Common myeloid progenitor, CD34-positive (primary cell): ENCODE measurements at regions not wholly inside any gene's neighbourhood (a gene's known extent, or its start where the extent isn't known, plus 50 kb on each side); places are given as distances from the start of the nearest gene placed in this dataset.

Experiments
- CTCF ChIA-PET: fragments of 350-600 bp; sonication (Branson Sonifier 250); formaldehyde crosslinking; loops from one replicate; lab custom pipeline; 2021; ENCODE audit warnings: antibody characterized with exemption; lab: Charles Lee
- POLR2A ChIA-PET: fragments of 350-600 bp; sonication (Branson Sonifier 250); formaldehyde crosslinking; loops from one replicate; lab custom pipeline; 2021; ENCODE audit warnings: antibody characterized with exemption; lab: Charles Lee
- DNase-seq, 3 donors: peaks; one replicate each; pipeline versions ENCODE4 v3.0.0 to v3.0.0-alpha.2; 2013
- H3K27ac ChIP-seq, 2 experiments: 1 replicate in 1 of 2; 2 replicates in 1 of 2; pipeline ENCODE4 v1.7.0; 2013; ENCODE audit warnings: inconsistent platforms in 2 of 2, low read length in 2 of 2, mild to moderate bottlenecking in 2 of 2, low read depth in 1 of 2, moderate library complexity in 1 of 2; ENCODE audit not compliant: severe bottlenecking in 2 of 2, insufficient read depth in 1 of 2, poor library complexity in 1 of 2
- H3K27me3 ChIP-seq, 5 experiments: replicated peaks in 2 of 5; 1 replicate in 3 of 5; 2 replicates in 2 of 5; pipeline versions ENCODE4 v1.6.1 to v1.7.0; 2013; ENCODE audit warnings: low read length in 4 of 5, mild to moderate bottlenecking in 2 of 5, moderate library complexity in 2 of 5, inconsistent platforms in 1 of 5; ENCODE audit not compliant: insufficient read depth in 5 of 5, control insufficient read depth in 4 of 5
- H3K36me3 ChIP-seq, 4 experiments: 1 replicate in 2 of 4; 2 replicates in 2 of 4; pipeline versions ENCODE4 v1.6.1 to v1.7.0; 2013; ENCODE audit warnings: low read length in 3 of 4, control low read depth in 1 of 4, mild to moderate bottlenecking in 1 of 4; ENCODE audit not compliant: control insufficient read depth in 4 of 4, insufficient read depth in 4 of 4
- H3K4me1 ChIP-seq, 4 experiments: 1 replicate in 3 of 4; 2 replicates in 1 of 4; pipeline versions ENCODE4 v1.6.1 to v1.7.1; 2013; ENCODE audit warnings: low read length in 3 of 4, mild to moderate bottlenecking in 3 of 4, control low read depth in 1 of 4, inconsistent platforms in 1 of 4, moderate library complexity in 1 of 4; ENCODE audit not compliant: control insufficient read depth in 4 of 4, insufficient read depth in 4 of 4; ENCODE audit errors: control extremely low read depth in 1 of 4
- H3K4me3 ChIP-seq, 7 experiments: 1 replicate in 4 of 7; 2 replicates in 3 of 7; pipeline versions ENCODE4 v1.5.1 to v1.7.0; 2013; ENCODE audit warnings: mild to moderate bottlenecking in 7 of 7, low read length in 6 of 7, moderate library complexity in 6 of 7, inconsistent platforms in 2 of 7, low read depth in 2 of 7, control low read depth in 1 of 7; ENCODE audit not compliant: insufficient read depth in 4 of 7, control insufficient read depth in 1 of 7; ENCODE audit errors: extremely low read depth in 1 of 7
- H3K9me3 ChIP-seq, 5 experiments: 1 replicate in 4 of 5; 2 replicates in 1 of 5; pipeline versions ENCODE4 v1.6.1 to v1.7.1; 2013; ENCODE audit warnings: low read length in 4 of 5, mild to moderate bottlenecking in 2 of 5, inconsistent platforms in 1 of 5, low read depth in 1 of 5, moderate library complexity in 1 of 5; ENCODE audit not compliant: control insufficient read depth in 4 of 5, insufficient read depth in 2 of 5; ENCODE audit errors: control extremely low read depth in 1 of 5
- WGBS: methylation state at CpG from one replicate; pipeline ENCODE4 v1.1.5; 2013; ENCODE audit not compliant: insufficient coverage; 5-methylcytosine and 5-hydroxymethylcytosine counted together

- POLR2A ChIA-PET, result no interaction called here
- no peak for DNase-seq
- WGBS, result 100% methylated on average over 3 of the region's 6 CpGs
- CTCF ChIA-PET, result no interaction called here
- H3K27me3 ChIP-seq, result no peaks in the 10 kb centered on the region
- no peak overlapping the region for H3K27ac ChIP-seq
- H3K9me3 ChIP-seq, result peaks cover 0 to 18% (median 3%) of the 10 kb centered on the region in 5 experiments
- no peaks in the 10 kb centered on the region for H3K4me1 ChIP-seq
- H3K36me3 ChIP-seq, result no peaks in the 10 kb centered on the region
- no peak overlapping the region for H3K4me3 ChIP-seq
Measured at GRCh38 chr21:34006611-34007168, 66.7 kb upstream of the MRPS6 start.

- H3K27me3 ChIP-seq, result no peaks in the 10 kb centered on the region
- no peaks in the 10 kb centered on the region for H3K4me1 ChIP-seq
- WGBS, result 96% methylated on average over 5 of the region's 5 CpGs
- no peak for DNase-seq
- ChIA-PET POLR2A (no interaction called here), CTCF (interaction anchor here (1.6 to 2.5 kb wide), 2 partner anchors 11 to 81 kb away, joined by 4 to 5 read pairs; no protein-coding TSS in a partner anchor)
- H3K4me3 ChIP-seq, result no peak overlapping the region
- no peak overlapping the region for H3K27ac ChIP-seq
- no peaks in the 10 kb centered on the region for H3K36me3 ChIP-seq
- H3K9me3 ChIP-seq, result peaks cover 0 to 11% (median 0%) of the 10 kb centered on the region in 5 experiments
Measured at GRCh38 chr21:34004974-34005373, 68.4 kb upstream of the MRPS6 start.

GRCh38 chr21:34004013-34004938 is 69.1 kb upstream of the MRPS6 start:
- no peak overlapping the region for H3K4me3 ChIP-seq
- POLR2A ChIA-PET, result no interaction called here
- CTCF ChIA-PET, result interaction anchor here (1.4 to 2.5 kb wide), 2 partner anchors 17 to 80 kb away, joined by 4 to 5 read pairs; no protein-coding TSS in a partner anchor
- no peaks in the 10 kb centered on the region for H3K27me3 ChIP-seq
- WGBS, result 100% methylated on average over 3 of the region's 7 CpGs
- no peaks in the 10 kb centered on the region for H3K4me1 ChIP-seq
- no peaks in the 10 kb centered on the region for H3K36me3 ChIP-seq
- H3K27ac ChIP-seq, result no peak overlapping the region
- DNase-seq, result no peak
- H3K9me3 ChIP-seq, result peaks cover 0 to 11% (median 0%) of the 10 kb centered on the region in 5 experiments

- Histone ChIP-seq H3K4me1 (no peaks in the 10 kb centered on the region), H3K4me3 (no peak overlapping the region), H3K27me3 (no peaks in the 10 kb centered on the region), H3K27ac (no peak overlapping the region), H3K36me3 (no peaks in the 10 kb centered on the region), H3K9me3 (peaks cover 0 to 8% (median 0%) of the 10 kb centered on the region in 5 experiments)
- CTCF ChIA-PET, result interaction anchor here (1.4 kb wide), 1 partner anchor 16 kb away, joined by 4 read pairs; no protein-coding TSS in a partner anchor
- POLR2A ChIA-PET, result no interaction called here
- WGBS, result no CpG with 5 or more reads among the region's 1 CpG
- DNase-seq, result no peak
Measured at GRCh38 chr21:34003428-34003827, 70.0 kb upstream of the MRPS6 start.

GRCh38 chr21:34000375-34000774 is 73.0 kb upstream of the MRPS6 start:
- Histone ChIP-seq H3K27ac (no peak overlapping the region), H3K4me1 (no peaks in the 10 kb centered on the region), H3K36me3 (no peaks in the 10 kb centered on the region), H3K9me3 (peaks cover 0 to 19% (median 4%) of the 10 kb centered on the region in 5 experiments), H3K4me3 (no peak overlapping the region), H3K27me3 (no peaks in the 10 kb centered on the region)
- DNase-seq, result no peak
- WGBS, result 96% methylated on average over 3 of the region's 4 CpGs
- ChIA-PET POLR2A (interaction anchor here (0.6 to 1.1 kb wide), 2 partner anchors 13 to 83 kb away, joined by 3 read pairs; no protein-coding TSS in a partner anchor), CTCF (interaction anchor here (1.2 kb wide), 1 partner anchor 76 kb away, joined by 4 read pairs; no protein-coding TSS in a partner anchor)

GRCh38 chr21:33998809-33999208 is 74.6 kb upstream of the MRPS6 start:
- ChIA-PET CTCF (no interaction called here), POLR2A (no interaction called here)
- Histone ChIP-seq H3K36me3 (no peaks in the 10 kb centered on the region), H3K27me3 (no peaks in the 10 kb centered on the region), H3K4me1 (peaks cover 0 to 7% (median 3%) of the 10 kb centered on the region in 4 experiments), H3K9me3 (peaks cover 0 to 15% (median 4%) of the 10 kb centered on the region in 5 experiments), H3K4me3 (no peak overlapping the region), H3K27ac (no peak overlapping the region)
- no peak for DNase-seq
- 99% methylated on average over 7 of the region's 8 CpGs for WGBS
